ENCODE measurements at regions not wholly inside any gene's neighbourhood (a gene's known extent, or its start where the extent isn't known, plus 50 kb on each side); places are given as distances from the start of the nearest gene placed in this dataset.
A peak's percentile ranks its signal among the peaks of the same experiment; 100 is the strongest.

DNA sequence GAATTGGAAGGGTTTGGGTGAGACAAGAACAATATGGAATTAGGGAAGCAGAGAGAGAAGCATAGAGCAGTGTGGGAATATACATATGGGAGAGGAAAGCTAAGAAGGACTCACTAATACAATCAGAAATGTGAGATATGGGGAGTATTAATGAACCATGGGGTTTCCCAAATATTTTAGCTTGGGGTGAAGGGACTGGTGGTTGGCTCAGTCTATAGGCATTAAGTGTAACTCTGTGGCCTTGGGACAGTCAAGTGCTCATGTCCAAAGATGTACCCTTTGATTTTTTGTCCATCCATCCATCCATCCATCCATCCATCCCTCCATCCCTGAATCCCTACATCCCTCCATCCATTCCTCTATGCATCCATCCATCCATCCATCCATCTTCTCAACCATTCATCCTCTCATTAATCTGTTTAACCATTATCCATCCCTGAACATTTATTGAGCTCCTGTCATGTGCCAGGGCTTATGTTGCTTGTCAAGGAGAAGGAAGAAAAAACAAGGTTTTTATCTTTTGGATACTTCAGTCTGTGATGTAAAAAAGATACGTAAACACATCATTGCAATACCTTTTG is 263.4 kb upstream of the CHD6 start:
- DNase-seq, result no peak

GRCh38 chr20:41879123-41879522 is 260.9 kb upstream of the CHD6 start:
- no peak for DNase-seq

DNA sequence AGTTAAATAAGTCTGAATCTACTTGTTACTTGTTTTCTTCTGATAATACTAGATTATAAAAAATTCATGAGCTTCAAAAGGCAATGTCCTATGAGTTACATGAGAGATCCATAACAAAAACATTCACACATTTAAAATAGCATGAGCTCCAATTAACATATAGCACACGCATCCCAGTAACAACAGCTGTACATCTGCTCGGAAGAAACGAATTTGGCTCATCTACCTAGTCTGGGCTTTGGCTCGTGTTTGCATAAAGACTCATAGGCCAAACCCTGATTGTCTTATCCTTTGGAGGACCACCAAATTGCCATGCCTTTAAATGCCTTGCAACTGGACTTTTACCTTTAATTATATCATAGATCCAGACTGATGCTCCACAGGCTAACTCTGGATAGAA is 259.7 kb upstream of the CHD6 start:
- no peak for DNase-seq

DNA sequence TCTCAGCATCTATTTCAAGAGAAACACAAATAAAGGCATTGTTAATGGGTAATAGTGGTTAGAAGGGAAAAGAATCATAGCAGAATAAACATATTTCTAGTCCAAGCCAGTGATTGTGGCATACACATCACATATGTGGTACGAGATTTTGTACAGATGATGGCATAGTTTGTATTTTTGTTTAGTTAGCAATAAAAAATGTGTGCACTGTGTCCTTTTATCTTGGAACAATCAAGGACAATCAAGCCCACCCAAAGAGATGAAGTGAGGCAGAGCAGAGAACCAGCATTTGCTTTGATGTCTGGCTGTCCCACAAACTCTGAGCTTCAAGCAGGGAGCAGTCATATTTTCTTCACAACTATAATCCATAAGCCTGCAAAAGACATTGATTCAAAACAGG is 256.5 kb upstream of the CHD6 start:
- DNase-seq, result no peak

GRCh38 chr20:41872930-41873329 is 254.8 kb upstream of the CHD6 start:
- DNase-seq, result no peak

- DNase-seq, result no peak
Observed at GRCh38 chr20:41870869-41871462, 252.8 kb upstream of the CHD6 start.

- DNase-seq, result no peak
Observed at GRCh38 chr20:41869261-41869660, 251.1 kb upstream of the CHD6 start.

DNA sequence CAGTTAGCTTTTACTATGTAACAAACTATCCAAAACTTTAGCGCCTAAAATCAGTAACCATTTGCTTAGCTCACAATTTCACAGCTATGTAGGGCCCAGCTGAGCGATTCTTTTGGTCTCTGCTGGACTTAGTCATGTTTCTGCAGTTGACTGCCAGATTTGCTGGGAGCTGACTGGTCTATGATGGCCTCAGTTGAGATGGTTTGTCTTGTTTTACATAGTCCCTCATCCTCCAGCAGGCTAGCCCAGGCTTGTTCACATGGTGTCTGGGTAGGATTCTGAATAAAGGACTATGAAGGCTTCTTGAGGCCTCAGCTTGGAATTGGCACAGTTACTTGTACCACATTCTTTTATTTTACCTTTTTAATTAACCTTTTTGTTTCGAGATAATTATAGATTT is 247.8 kb upstream of the CHD6 start:
- DNase-seq, result no peak

- DNase-seq, result no peak
Observed at GRCh38 chr20:41862476-41862875, 244.3 kb upstream of the CHD6 start.

DNA sequence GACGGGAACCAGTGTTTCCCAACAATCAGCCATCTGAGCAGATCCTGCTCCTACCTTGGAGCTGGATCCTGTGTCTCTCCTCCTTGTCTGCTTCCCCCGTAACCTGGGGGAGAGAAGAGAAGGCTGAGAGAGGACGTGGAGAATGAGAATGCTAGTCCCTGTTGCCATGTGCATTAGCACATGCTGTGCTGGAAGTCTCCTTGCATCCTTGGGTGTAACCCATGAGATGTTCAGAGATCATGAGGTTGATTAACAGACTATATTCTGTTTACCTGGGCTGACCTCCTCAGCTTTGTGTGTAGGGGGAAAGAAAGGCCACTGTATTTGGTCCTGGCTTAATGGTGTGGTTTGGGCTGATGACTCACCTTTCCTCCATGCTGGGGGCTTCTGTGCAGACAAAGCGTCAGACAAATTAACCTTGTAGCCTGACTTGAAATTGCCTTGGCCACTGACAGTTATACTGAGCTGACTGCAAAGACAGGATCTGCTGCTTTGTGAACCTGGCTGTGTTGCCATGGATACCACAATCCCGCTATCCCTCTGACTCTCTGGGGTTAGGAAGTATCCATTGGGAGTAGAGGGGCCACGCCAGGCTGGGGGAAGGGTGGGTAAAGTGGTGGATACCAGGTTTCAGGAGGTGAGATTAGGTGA is 243.7 kb upstream of the CHD6 start:
- no peak for DNase-seq

- DNase-seq, result no peak
Observed at GRCh38 chr20:41854765-41855164, 236.6 kb upstream of the CHD6 start.

GRCh38 chr20:41853806-41854205 is 235.6 kb upstream of the CHD6 start:
- peak; percentile 2 for DNase-seq

DNA sequence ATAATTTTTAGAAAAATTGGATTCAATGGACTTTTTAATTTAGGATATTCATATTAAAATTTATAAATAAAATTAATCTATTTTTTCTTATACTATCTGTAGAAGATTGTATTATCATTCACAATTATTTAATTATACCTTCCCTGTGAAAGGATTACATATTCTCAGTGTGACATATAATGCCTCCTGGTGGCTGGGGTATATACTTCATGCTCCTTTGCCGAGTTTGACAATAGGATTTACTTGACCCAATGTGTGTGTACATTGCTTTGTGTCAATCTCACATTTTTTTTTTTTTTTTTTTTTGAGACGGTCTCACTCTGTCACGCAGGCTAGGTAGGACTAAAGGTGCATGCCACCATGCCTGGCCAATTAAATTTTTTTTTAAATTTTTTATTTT is 230.0 kb upstream of the CHD6 start:
- no peak for DNase-seq

GRCh38 chr20:41837669-41838224 is 219.6 kb upstream of the CHD6 start:
- DNase-seq, result no peak

DNA sequence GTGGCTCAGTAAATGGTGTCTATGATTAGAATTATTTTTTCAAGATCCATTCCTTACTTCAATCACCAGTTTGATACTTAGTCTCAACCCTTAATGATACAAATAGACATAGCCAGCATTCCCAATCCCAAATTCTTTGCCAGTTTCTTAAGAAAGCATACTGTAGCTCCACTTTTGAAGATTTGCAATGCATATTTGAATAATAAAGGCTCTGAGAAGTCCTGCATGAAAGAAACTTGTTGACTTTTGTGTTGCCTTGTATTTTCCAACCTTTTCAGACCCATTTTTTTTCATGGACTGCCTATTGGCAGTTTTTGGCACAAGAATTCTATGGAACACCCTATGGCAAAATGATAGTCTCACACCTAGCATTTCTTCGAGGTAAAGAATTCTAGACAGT is 215.6 kb upstream of the CHD6 start:
- no peak for DNase-seq

- no peak for DNase-seq
Observed at GRCh38 chr20:41830702-41831101, 212.5 kb upstream of the CHD6 start.

DNA sequence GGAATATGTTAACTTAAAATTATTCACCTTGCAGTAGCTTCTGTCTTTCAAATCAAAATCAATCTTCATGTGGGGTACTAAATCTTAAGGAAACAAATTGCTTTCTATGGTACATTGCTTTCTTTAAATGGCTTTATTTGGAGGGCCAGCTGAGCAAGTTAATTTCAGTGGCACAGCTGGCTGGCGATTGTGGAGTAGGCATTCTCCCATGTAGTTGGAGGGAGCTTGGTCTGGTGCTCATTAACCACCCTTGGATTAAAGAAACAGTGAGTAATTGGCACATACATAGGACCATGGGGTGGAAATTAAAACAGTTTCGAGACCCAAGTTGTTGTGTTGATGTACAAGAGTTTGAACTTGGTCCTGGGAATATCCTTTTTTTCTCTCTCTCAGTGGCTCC is 201.3 kb upstream of the CHD6 start:
- peak; percentile 15 for DNase-seq

DNA sequence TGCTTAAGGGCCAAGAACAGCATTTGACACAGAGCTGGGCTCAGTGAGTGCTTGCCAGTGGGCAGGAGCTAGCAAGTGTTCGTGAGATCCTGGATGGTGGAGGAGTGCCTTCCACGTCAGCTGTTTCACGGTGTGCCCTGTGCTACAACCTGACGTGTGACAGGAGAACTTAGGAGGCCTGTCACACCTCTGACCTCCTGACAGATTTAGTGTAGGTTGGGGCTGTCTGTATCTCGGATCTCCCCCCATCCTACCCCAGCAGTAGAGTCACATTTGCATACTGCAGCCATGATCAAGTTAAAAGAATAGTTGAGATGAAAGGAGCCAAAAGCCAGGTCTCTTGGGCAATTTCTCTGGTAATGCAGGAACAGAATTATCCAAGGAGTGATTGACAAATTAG is 200.8 kb upstream of the CHD6 start:
- no peak for DNase-seq

DNA sequence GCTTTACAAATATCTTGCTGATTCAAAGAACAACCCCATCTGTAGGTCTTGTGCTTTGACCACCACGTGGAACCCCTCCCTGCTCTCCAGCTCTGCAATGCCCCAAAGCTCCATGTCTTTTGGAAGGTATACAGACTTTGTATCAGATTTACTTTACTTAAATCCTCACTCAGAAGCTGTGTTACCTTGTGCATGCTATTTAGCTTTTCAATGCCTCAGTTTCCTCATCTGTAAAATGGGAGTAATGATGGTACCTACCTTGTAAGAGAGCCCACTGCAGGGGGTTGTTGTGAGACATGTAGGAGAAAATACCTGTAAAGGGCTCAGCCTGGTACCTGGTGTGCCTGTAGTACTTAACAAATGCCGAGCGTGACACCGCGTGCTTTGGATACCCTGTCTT is 200.2 kb upstream of the CHD6 start:
- no peak for DNase-seq

GRCh38 chr20:41811456-41811855 is 193.3 kb upstream of the CHD6 start:
- DNase-seq, result no peak

DNA sequence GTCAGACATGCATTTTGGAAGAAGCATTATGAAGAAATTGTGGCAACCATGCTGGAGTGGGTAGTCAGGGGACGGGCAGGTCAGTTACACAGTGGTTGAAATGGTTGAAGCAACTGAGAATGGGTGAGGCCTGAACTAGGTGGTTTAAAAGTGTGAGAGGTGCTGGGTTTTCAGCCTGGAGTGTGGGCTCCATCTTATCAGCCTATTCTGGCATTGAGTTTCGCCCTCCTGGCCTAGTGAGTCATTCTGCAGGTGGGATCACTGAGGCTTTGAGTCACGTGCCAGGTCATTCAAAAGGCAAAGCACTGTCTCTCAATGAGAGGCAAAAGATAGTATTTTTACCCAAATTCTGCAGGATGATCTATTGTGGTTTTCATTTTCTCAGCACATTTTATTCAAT is 181.9 kb upstream of the CHD6 start:
- no peak for DNase-seq

GRCh38 chr20:41798930-41799502 is 180.8 kb upstream of the CHD6 start:
- DNase-seq, result no peak

DNA sequence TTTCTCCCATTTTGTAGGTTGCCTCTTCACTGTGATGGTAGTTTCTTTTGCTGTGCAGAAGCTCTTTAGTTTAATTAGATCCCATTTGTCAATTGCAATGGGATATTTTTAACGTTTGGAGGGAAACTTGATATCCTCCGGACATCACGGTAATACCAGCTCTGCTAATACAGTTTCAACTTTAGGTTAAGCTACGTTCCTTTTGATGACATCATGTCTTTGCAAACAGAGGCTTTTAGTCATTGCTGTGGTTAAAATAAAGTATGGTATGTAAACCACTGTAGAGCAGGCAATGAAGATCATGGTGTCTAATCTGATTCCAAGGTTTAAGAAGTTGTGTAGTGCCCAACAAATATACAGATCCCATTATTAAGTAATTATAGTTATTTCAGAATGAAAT is 168.0 kb upstream of the CHD6 start:
- DNase-seq, result no peak
